Breast epithelium (tissue), 3 donors: ENCODE measurements at regions not wholly inside any gene's neighbourhood (a gene's known extent, or its start where the extent isn't known, plus 50 kb on each side); places are given as distances from the start of the nearest gene placed in this dataset.

Source experiments
- POLR2A ChIP-seq: fragments of 450-650 bp; IDR thresholded peaks from one replicate; pipeline ENCODE4 v1.6.1; 2016; ENCODE audit warnings: antibody characterized with exemption, mild to moderate bottlenecking, moderate library complexity
- POLR2AphosphoS5 ChIP-seq, 3 donors: sonication (generic); formaldehyde crosslinking; IDR thresholded peaks; one replicate each; pipeline ENCODE4 v1.6.1; 2017; ENCODE audit warnings: antibody characterized with exemption in 3 of 3
- TF ChIP-seq, protein P1 (sequence below), 3 donors: fragments of 450-650 bp; IDR thresholded peaks; one replicate each; pipeline ENCODE4 v1.5.1; 2016 to 2017; ENCODE audit warnings: antibody characterized with exemption in 3 of 3, mild to moderate bottlenecking in 3 of 3, moderate library complexity in 3 of 3

- TF ChIP-seq, protein P1, sequence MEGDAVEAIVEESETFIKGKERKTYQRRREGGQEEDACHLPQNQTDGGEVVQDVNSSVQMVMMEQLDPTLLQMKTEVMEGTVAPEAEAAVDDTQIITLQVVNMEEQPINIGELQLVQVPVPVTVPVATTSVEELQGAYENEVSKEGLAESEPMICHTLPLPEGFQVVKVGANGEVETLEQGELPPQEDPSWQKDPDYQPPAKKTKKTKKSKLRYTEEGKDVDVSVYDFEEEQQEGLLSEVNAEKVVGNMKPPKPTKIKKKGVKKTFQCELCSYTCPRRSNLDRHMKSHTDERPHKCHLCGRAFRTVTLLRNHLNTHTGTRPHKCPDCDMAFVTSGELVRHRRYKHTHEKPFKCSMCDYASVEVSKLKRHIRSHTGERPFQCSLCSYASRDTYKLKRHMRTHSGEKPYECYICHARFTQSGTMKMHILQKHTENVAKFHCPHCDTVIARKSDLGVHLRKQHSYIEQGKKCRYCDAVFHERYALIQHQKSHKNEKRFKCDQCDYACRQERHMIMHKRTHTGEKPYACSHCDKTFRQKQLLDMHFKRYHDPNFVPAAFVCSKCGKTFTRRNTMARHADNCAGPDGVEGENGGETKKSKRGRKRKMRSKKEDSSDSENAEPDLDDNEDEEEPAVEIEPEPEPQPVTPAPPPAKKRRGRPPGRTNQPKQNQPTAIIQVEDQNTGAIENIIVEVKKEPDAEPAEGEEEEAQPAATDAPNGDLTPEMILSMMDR (IDR thresholded peaks at IDR 0.05): no peak
- no peak for TF ChIP-seq POLR2AphosphoS5 (IDR thresholded peaks at IDR 0.05)
- no peak for TF ChIP-seq POLR2A
Observed at GRCh38 chr18:34121200-34121721, 103.5 kb downstream of the NOL4 start.
